Nephron (organoid): ENCODE measurements at regions not wholly inside any gene's neighbourhood (a gene's known extent, or its start where the extent isn't known, plus 50 kb on each side); places are given as distances from the start of the nearest gene placed in this dataset.

ENCODE experiments used
- H3K27ac Mint-ChIP-seq, 3 experiments: 2 replicates each; pipeline ENCODE4 v1.8.0; 2020; ENCODE audit warnings: mixed read lengths in 3 of 3, mild to moderate bottlenecking in 2 of 3, moderate library complexity in 1 of 3
- H3K27me3 Mint-ChIP-seq: 2 replicates; pipeline ENCODE4 v1.8.0; 2021; ENCODE audit warnings: low read depth, mild to moderate bottlenecking, moderate library complexity, mixed read lengths
- H3K36me3 Mint-ChIP-seq: 2 replicates; pipeline ENCODE4 v1.8.0; 2020; ENCODE audit warnings: low read depth, mixed read lengths
- H3K4me1 Mint-ChIP-seq: 2 replicates; pipeline ENCODE4 v1.8.0; 2020; ENCODE audit warnings: mixed read lengths
- H3K4me3 Mint-ChIP-seq, 3 experiments: 2 replicates each; pipeline ENCODE4 v1.8.0; 2020; ENCODE audit warnings: mild to moderate bottlenecking in 3 of 3, mixed read lengths in 3 of 3, moderate library complexity in 2 of 3
- H3K9me3 Mint-ChIP-seq: 2 replicates; pipeline ENCODE4 v1.8.0; 2020; ENCODE audit warnings: mixed read lengths
- TF ChIP-seq, protein P1 (sequence below), 3 experiments: fragments of 200-600 bp; sonication (generic); IDR thresholded peaks; one replicate each; pipeline ENCODE4 v1.5.0; 2021; ENCODE audit warnings: antibody characterized with exemption in 3 of 3; ENCODE audit not compliant: unreplicated experiment in 3 of 3

DNA sequence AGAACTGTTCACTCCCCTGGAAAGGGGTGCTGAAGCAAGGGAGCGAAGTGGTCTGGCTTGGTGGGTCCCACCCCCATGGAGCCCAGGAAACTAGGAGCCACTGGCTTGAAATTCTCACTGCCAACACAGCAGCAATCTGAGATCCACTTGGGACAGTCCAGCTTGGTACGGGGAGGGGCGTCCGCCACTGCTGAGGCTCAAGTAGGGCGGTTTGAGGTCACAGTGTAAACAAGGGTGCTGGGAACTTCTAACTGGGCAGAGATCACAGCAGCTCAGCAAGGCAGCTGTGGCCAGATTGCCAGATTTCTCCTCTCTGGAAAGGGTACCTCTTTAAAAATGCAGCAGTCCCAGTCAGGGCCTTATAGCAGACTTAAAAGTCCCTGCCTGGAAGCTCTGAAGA lies 53.9 kb upstream of the GALNTL6 start:
- H3K4me3 Mint-ChIP-seq, result no peak overlapping the region
- TF ChIP-seq, protein P1, sequence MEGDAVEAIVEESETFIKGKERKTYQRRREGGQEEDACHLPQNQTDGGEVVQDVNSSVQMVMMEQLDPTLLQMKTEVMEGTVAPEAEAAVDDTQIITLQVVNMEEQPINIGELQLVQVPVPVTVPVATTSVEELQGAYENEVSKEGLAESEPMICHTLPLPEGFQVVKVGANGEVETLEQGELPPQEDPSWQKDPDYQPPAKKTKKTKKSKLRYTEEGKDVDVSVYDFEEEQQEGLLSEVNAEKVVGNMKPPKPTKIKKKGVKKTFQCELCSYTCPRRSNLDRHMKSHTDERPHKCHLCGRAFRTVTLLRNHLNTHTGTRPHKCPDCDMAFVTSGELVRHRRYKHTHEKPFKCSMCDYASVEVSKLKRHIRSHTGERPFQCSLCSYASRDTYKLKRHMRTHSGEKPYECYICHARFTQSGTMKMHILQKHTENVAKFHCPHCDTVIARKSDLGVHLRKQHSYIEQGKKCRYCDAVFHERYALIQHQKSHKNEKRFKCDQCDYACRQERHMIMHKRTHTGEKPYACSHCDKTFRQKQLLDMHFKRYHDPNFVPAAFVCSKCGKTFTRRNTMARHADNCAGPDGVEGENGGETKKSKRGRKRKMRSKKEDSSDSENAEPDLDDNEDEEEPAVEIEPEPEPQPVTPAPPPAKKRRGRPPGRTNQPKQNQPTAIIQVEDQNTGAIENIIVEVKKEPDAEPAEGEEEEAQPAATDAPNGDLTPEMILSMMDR (IDR thresholded peaks at IDR 0.05; ENCODE audit: unreplicated experiment in 3 of 3), result no peak
- no peak overlapping the region for H3K27ac Mint-ChIP-seq
- H3K27me3 Mint-ChIP-seq, result peaks cover 4% of the 10 kb centered on the region
- no peaks in the 10 kb centered on the region for H3K4me1 Mint-ChIP-seq
- H3K36me3 Mint-ChIP-seq, result no peaks in the 10 kb centered on the region
- H3K9me3 Mint-ChIP-seq, result peaks cover 19% of the 10 kb centered on the region

DNA sequence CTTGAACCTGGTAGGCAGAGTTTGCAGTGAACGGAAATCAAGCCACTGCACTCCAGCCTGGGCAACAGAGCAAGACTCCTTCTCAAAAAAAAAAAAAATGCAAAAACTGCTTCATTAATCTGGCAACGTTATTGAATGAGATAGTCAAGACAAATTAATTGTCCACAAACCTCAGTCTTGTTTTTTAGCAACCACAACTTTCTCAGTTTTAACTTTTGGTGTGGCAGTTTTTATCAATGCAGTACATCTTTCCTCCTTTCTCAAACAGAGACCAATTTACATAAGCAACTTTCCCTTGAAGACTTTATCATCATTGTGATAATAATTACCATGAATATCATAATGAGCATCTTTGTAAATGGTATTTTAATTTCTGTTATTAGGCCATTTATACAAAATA lies 61.7 kb upstream of the GALNTL6 start:
- TF ChIP-seq, protein P1 (IDR thresholded peaks at IDR 0.05; ENCODE audit: unreplicated experiment in 3 of 3), result no peak
- Mint-ChIP-seq H3K4me3 (no peak overlapping the region), H3K27ac (no peak overlapping the region), H3K9me3 (no peaks in the 10 kb centered on the region), H3K36me3 (no peaks in the 10 kb centered on the region), H3K27me3 (no peaks in the 10 kb centered on the region), H3K4me1 (no peaks in the 10 kb centered on the region)

DNA sequence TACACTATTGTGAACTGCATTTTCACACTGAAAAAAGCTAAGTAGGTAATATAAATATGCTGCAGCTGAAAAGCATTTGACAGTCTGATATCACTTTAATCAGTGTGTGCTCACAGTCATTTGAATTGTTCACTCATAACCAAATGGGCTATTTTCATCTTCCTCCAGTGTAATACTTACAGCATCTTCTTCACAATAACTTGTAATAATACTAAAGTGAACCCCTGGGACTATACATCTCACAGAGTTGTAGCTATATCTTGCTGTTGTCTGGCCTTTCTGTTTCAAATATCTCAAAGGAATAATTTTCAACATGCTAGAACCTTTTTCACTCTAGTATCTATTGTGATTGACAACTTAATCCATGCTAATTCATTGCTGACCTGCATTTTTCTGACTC lies 66.8 kb upstream of the GALNTL6 start:
- Mint-ChIP-seq H3K27ac (no peak overlapping the region), H3K36me3 (no peaks in the 10 kb centered on the region), H3K4me3 (no peak overlapping the region), H3K4me1 (no peaks in the 10 kb centered on the region), H3K9me3 (no peaks in the 10 kb centered on the region), H3K27me3 (no peaks in the 10 kb centered on the region)
- TF ChIP-seq, protein P1 (IDR thresholded peaks at IDR 0.05; ENCODE audit: unreplicated experiment in 3 of 3), result no peak

DNA sequence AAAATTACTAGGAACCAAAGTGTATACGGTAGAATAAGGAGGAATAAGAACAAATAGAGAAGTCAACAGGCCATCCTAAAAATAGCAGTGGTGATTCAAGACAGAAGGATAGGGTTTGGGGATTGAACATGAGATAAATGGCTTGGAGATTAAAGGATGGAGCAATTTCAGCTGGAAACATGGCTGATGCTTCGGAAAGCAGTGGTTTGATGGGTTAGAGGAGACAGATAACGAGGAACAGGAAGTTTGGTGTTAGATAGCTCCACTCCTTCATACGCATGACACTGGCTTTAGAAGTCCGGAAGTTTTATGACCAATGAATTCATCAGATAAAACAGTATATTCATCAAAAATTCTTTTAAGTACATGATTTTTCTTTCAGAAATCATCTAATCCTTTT lies 70.8 kb upstream of the GALNTL6 start:
- H3K4me3 Mint-ChIP-seq, result no peak overlapping the region
- H3K9me3 Mint-ChIP-seq, result no peaks in the 10 kb centered on the region
- no peak overlapping the region for H3K27ac Mint-ChIP-seq
- TF ChIP-seq, protein P1 (IDR thresholded peaks at IDR 0.05; ENCODE audit: unreplicated experiment in 3 of 3), result no peak
- H3K36me3 Mint-ChIP-seq, result no peaks in the 10 kb centered on the region
- no peaks in the 10 kb centered on the region for H3K27me3 Mint-ChIP-seq
- H3K4me1 Mint-ChIP-seq, result no peaks in the 10 kb centered on the region

DNA sequence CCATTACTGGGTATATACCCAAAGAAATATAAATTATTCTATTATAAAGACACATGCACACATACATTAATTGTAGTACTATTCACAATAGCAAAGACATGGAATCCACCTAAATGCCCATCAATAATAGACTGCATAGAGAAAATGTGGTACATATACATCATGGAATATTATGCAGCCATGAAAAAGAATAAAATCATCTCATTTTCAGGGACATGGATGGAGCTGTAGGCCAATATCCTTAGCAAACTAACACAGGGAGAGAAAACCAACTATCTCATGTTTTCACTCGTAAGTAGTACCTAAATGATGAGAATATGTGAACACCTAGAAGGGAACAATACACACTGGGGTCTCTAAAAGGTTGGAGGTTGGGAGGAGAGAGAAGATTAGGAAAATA lies 86.0 kb upstream of the GALNTL6 start:
- Mint-ChIP-seq H3K27me3 (no peaks in the 10 kb centered on the region), H3K27ac (no peak overlapping the region), H3K4me3 (no peak overlapping the region), H3K9me3 (peaks cover 15% of the 10 kb centered on the region), H3K4me1 (no peaks in the 10 kb centered on the region), H3K36me3 (no peaks in the 10 kb centered on the region)
- TF ChIP-seq, protein P1 (IDR thresholded peaks at IDR 0.05; ENCODE audit: unreplicated experiment in 3 of 3), result no peak

DNA sequence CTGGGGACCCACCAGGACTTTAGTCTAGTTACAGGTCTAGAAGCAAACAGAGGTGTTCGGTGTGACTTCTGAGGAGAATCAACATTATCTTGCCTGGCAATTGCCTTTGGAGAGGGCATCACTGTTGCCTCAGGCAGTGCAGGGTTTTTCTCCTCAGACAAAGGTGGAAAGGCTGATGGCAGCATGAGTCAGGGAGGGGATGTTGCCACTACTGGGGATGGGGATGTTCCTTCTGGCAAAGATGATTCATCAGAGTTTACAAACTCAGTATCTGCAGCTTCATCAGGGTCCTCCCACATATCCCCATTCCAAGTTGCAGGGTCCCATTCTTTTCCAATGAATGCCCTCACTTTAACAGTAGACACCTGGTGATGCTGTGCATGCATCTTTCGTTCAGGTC lies 91.3 kb upstream of the GALNTL6 start:
- TF ChIP-seq, protein P1 (IDR thresholded peaks at IDR 0.05; ENCODE audit: unreplicated experiment in 3 of 3), result no peak
- H3K27ac Mint-ChIP-seq, result no peak overlapping the region
- H3K9me3 Mint-ChIP-seq, result peaks cover 5% of the 10 kb centered on the region
- no peaks in the 10 kb centered on the region for H3K27me3 Mint-ChIP-seq
- no peaks in the 10 kb centered on the region for H3K4me1 Mint-ChIP-seq
- H3K36me3 Mint-ChIP-seq, result no peaks in the 10 kb centered on the region
- no peak overlapping the region for H3K4me3 Mint-ChIP-seq
